Sigmoid colon (tissue), 6 donors: ENCODE measurements at regions not wholly inside any gene's neighbourhood (a gene's known extent, or its start where the extent isn't known, plus 50 kb on each side); places are given as distances from the start of the nearest gene placed in this dataset.

ENCODE experiments used
- DNase-seq: peaks from one replicate; pipeline ENCODE4 v3.0.0-alpha.2; 2019
- H3K27ac ChIP-seq, 4 donors: fragments of 200-600 bp; sonication (generic); one replicate each; pipeline ENCODE4 v1.5.1; 2016 to 2019; ENCODE audit warnings: mild to moderate bottlenecking in 1 of 4
- H3K27me3 ChIP-seq, 3 donors: fragments of 200-600 bp; sonication (generic); one replicate each; pipeline ENCODE4 v1.5.1; 2019; ENCODE audit warnings: mild to moderate bottlenecking in 1 of 3
- H3K36me3 ChIP-seq, 4 donors: fragments of 200-600 bp; sonication (generic); one replicate each; pipeline ENCODE4 v1.5.1; 2016 to 2019
- H3K4me1 ChIP-seq, 4 donors: fragments of 200-600 bp; sonication (generic); one replicate each; pipeline ENCODE4 v1.5.1; 2017 to 2019
- H3K4me3 ChIP-seq, 4 donors: fragments of 200-600 bp; sonication (generic); one replicate each; pipeline ENCODE4 v1.5.1; 2017 to 2019; ENCODE audit warnings: mild to moderate bottlenecking in 2 of 4, moderate library complexity in 1 of 4
- H3K9me3 ChIP-seq, 4 donors: fragments of 200-600 bp in 3 of 4; sonication (generic) in 3 of 4; one replicate each; pipeline versions ENCODE4 v1.5.1 to v1.6.1; 2013 to 2019
- EP300 ChIP-seq, 4 donors: sonication (generic); formaldehyde crosslinking; IDR thresholded peaks; one replicate each; pipeline ENCODE4 v1.6.1; 2017; ENCODE audit warnings: antibody characterized with exemption in 4 of 4
- POLR2A ChIP-seq, 2 donors: fragments of 450-650 bp; IDR thresholded peaks; one replicate each; pipeline ENCODE4 v1.6.1; 2016; ENCODE audit warnings: antibody characterized with exemption in 2 of 2, mild to moderate bottlenecking in 2 of 2, moderate library complexity in 2 of 2
- POLR2AphosphoS5 ChIP-seq, 4 donors: sonication (generic); formaldehyde crosslinking; IDR thresholded peaks; one replicate each; pipeline ENCODE4 v1.6.1; 2017; ENCODE audit warnings: antibody characterized with exemption in 4 of 4
- WGBS, 2 donors: extraction: QIAGEN DNeasy Blood & Tissue Kit; methylation state at CpG; one replicate each; pipeline ENCODE4 v1.1.7; 2013; 5-methylcytosine and 5-hydroxymethylcytosine counted together
- intact Hi-C: fragments of 100-400 bp; cut with DNase I; formaldehyde crosslinking; loops from one replicate; pipeline ENCODE4 v1.15.1; 2023
- TF ChIP-seq, protein P1 (sequence below), 4 experiments: fragments of 450-650 bp in 3 of 4; fragments of 200-600 bp in 1 of 4; IDR thresholded peaks; one replicate each; pipeline ENCODE4 v1.5.1; 2016 to 2019; ENCODE audit warnings: antibody characterized with exemption in 4 of 4, mild to moderate bottlenecking in 3 of 4, moderate library complexity in 2 of 4
- donor health status: healthy with polysubstance abuse.
- donor health status: healthy.

DNA sequence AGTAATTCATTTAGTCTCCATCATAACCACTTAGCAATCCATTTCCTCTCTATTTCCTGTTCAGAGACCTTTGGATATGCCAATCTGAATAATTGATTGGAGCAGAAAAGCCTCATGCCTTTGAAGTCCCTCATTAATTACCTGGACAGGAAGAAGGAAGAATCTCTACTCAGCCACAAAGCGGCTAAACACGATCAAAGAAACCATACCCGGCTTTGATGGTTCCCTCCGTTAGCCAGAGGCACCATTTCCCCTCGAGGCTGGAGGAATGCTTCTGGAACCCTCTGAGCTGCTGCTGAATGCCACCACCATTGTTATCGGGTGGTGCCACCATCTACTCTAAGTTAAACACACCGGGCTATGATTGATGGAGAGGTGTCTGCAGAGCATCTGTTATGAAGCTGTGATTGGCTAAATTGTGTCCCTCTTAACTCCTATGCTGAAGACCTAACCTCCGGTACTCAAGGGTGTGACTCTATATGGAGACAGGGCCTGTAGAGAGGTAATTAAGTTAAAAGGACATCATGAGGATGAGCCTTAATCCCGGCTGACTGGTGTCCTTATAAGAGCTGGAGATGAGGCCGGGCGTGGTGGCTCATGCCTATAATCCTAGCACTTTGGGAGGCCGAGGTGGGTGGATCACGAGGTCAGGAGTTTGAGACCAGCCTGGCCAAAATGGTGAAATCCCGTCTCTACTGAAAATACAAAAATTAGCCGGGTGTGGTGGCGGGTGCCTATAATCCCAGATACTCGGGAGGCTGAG, 168.6 kb downstream of the CTTN start:
- WGBS, 2 donors: 81 to 85% methylated on average over 17 of the region's 17 CpGs
- Histone ChIP-seq H3K27ac (no peak overlapping the region), H3K27me3 (no peaks in the 10 kb centered on the region), H3K4me3 (no peak overlapping the region), H3K36me3 (no peaks in the 10 kb centered on the region), H3K9me3 (no peaks in the 10 kb centered on the region), H3K4me1 (peaks cover 0 to 19% (median 14%) of the 10 kb centered on the region in 4 donors)
- TF ChIP-seq EP300 (IDR thresholded peaks at IDR 0.05): no peak
- no peak for TF ChIP-seq POLR2AphosphoS5 (IDR thresholded peaks at IDR 0.05)
- TF ChIP-seq, protein P1, sequence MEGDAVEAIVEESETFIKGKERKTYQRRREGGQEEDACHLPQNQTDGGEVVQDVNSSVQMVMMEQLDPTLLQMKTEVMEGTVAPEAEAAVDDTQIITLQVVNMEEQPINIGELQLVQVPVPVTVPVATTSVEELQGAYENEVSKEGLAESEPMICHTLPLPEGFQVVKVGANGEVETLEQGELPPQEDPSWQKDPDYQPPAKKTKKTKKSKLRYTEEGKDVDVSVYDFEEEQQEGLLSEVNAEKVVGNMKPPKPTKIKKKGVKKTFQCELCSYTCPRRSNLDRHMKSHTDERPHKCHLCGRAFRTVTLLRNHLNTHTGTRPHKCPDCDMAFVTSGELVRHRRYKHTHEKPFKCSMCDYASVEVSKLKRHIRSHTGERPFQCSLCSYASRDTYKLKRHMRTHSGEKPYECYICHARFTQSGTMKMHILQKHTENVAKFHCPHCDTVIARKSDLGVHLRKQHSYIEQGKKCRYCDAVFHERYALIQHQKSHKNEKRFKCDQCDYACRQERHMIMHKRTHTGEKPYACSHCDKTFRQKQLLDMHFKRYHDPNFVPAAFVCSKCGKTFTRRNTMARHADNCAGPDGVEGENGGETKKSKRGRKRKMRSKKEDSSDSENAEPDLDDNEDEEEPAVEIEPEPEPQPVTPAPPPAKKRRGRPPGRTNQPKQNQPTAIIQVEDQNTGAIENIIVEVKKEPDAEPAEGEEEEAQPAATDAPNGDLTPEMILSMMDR (IDR thresholded peaks at IDR 0.05): no peak
- no peak for DNase-seq
- intact Hi-C loops: no loop called here

DNA sequence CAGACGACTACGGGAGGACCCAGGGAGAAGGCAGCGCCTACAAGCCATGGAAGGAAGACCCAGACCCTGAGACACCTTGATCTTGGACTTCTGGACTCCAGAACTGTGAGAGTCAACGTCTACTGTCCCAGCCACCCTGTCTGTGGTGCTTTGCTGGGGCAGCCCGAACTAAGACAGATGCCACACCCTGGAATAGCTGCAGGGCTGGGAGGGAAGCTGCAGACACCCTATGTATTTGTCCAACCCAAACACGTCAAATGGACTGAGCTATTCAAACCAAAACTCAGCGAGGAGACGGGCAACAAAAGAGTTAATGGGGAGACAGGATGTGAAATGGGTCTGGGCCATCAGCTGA, 169.3 kb downstream of the CTTN start:
- Histone ChIP-seq H3K9me3 (no peaks in the 10 kb centered on the region), H3K27ac (peak overlapping the region; percentile 56 to 78 (median 69)), H3K4me3 (peak overlapping the region in 3 of 4 donors; percentile 38 to 54 (median 41)), H3K36me3 (no peaks in the 10 kb centered on the region), H3K27me3 (no peaks in the 10 kb centered on the region), H3K4me1 (peaks cover 0 to 19% (median 14%) of the 10 kb centered on the region in 4 donors)
- WGBS, 2 donors: 36 to 54% methylated on average over 8 of the region's 8 CpGs
- TF ChIP-seq POLR2AphosphoS5 (IDR thresholded peaks at IDR 0.05): no peak
- TF ChIP-seq POLR2A (IDR thresholded peaks at IDR 0.05): no peak
- TF ChIP-seq, protein P1 (IDR thresholded peaks at IDR 0.05): no peak
- TF ChIP-seq EP300 (IDR thresholded peaks at IDR 0.05): no peak
- DNase-seq: no peak
- intact Hi-C loops: no loop called here

DNA sequence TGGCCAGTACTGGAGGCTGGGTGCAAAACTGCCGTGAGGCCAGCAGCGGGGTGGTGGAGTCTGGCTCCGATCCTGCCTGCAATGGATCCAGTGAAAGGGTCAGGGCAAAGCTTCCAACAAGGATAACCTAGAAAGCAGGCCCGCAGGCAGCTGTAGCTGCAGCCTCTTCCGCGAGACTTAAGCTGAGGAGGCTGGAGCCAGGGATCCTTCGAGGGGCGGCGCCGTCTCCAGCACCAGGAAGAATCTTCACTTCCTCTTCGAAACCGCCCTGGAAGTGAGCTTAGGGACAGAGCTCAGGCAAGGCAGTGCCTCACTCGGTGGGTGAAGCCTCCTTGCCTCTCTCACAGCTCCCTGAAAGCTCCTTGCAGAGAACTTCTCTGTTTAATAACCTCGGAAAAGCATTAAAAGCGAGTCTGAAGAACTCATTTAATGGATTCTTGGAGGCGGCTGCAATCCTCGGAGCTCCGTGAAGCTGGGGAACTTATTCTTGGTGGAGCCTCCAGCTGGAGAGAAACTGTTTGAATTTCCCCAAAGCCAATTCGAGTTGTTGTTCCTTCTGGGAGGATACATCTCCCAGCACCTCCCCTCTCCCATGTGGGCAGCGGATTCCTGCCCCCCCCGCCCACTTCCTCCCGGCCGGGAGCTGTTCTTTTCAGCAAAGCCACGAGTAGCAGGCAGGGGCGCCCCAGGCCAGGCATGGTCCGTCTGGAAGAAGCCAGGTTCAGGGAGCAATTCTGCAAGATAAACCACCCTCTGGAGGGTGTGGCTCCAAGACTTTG, 169.9 kb downstream of the CTTN start:
- H3K9me3 ChIP-seq: no peaks in the 10 kb centered on the region
- peaks cover 0 to 19% (median 14%) of the 10 kb centered on the region in 4 donors for H3K4me1 ChIP-seq
- DNase-seq: peak; percentile 76
- TF ChIP-seq EP300 (IDR thresholded peaks at IDR 0.05) (no peak), POLR2A (IDR thresholded peaks at IDR 0.05) (peak in 1 of 2 donors; percentile 32), POLR2AphosphoS5 (IDR thresholded peaks at IDR 0.05) (peak in 1 of 4 donors; percentile 17)
- TF ChIP-seq, protein P1 (IDR thresholded peaks at IDR 0.05): peak in 1 of 4 experiments; percentile 37
- WGBS, 2 donors: 4% methylated on average over 26 of the region's 26 CpGs
- peak overlapping the region; percentile 15 to 54 (median 40) for H3K4me3 ChIP-seq
- peak overlapping the region; percentile 56 to 78 (median 69) for H3K27ac ChIP-seq
- intact Hi-C loops: no loop called here
- H3K27me3 ChIP-seq: no peaks in the 10 kb centered on the region
- no peaks in the 10 kb centered on the region for H3K36me3 ChIP-seq

DNA sequence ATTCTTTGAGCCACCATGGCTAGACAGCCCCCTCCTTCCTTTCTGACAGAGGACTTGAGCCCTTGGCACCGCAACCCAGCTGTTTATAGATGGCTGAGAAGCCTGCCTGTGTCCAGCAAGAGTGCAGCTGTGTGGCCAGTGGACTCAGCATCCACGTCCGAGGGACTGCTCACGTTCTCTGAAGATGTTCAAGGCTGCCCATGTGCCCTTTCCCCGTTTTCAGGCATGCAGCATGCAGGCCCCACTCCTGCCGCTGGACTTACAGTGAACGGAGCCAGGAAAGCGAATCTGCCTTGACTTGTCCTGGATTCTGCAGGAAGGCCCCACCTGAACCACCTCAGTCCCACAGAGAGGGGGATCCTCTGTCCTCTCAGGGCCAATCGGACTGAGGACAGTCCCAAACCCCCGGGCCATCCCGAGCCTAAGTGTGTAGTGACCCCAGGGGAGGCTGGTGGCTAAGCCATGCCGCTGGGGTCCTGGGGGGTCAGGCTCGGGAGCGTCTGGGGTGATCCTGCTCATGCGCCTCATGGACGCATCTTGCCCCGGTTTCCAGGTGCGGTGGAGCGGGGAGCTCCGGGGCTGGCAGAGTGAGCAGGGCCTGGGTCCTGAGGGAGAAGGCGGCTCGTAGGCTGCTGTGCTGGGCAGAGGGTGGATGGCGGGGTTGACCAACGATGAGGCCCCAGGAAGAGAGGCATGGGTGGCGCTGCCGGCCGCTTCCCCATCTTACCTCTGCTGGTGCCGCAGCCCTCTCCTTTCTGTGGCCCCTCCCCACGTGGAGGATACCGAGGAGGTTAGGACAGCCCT, 170.7 kb downstream of the CTTN start:
- TF ChIP-seq POLR2A (IDR thresholded peaks at IDR 0.05) (no peak), POLR2AphosphoS5 (IDR thresholded peaks at IDR 0.05) (no peak), EP300 (IDR thresholded peaks at IDR 0.05) (no peak)
- TF ChIP-seq, protein P1 (IDR thresholded peaks at IDR 0.05): no peak
- peak overlapping the region; percentile 56 to 78 (median 69) for H3K27ac ChIP-seq
- WGBS, 2 donors: 85 to 88% methylated on average over 30 of the region's 30 CpGs

More for the DNA sequence above, 170.7 kb downstream of the CTTN start:
- no peaks in the 10 kb centered on the region for H3K36me3 ChIP-seq
- peak overlapping the region in 3 of 4 donors; percentile 38 to 54 (median 41) for H3K4me3 ChIP-seq
- peaks cover 0 to 19% (median 14%) of the 10 kb centered on the region in 4 donors for H3K4me1 ChIP-seq
- H3K27me3 ChIP-seq: no peaks in the 10 kb centered on the region
- no peaks in the 10 kb centered on the region for H3K9me3 ChIP-seq
- intact Hi-C loops: no loop called here
- DNase-seq: no peak
